Ovary (tissue), 3 donors: ENCODE measurements at regions not wholly inside any gene's neighbourhood (a gene's known extent, or its start where the extent isn't known, plus 50 kb on each side); places are given as distances from the start of the nearest gene placed in this dataset.

ENCODE experiments used
- CTCF ChIP-seq, 3 donors: fragments of 450-650 bp in 2 of 3; fragments of 200-600 bp in 1 of 3; IDR thresholded peaks; one replicate each; pipeline versions ENCODE4 v1.5.1 to v1.8.0; 2016 to 2022; ENCODE audit warnings: antibody characterized with exemption in 3 of 3, mild to moderate bottlenecking in 1 of 3
- POLR2A ChIP-seq: fragments of 450-650 bp; IDR thresholded peaks from one replicate; pipeline ENCODE4 v1.6.1; 2017; ENCODE audit warnings: antibody characterized with exemption, mild to moderate bottlenecking, moderate library complexity
- donor health status: DM: no; HTN: no; CAD: no.

- no peak for TF ChIP-seq CTCF (IDR thresholded peaks at IDR 0.05)
- no peak for TF ChIP-seq POLR2A
These were observed 185.1 kb downstream of the RGS3 start for GRCh38 chr9:113648586-113648985.
